ENCODE measurements at regions not wholly inside any gene's neighbourhood (a gene's known extent, or its start where the extent isn't known, plus 50 kb on each side); places are given as distances from the start of the nearest gene placed in this dataset.
"Not testable (repeated sequence)": the region's sequence is repeated elsewhere in the genome, so short reads cannot be mapped to it uniquely, and the experiment has no call there.

DNA sequence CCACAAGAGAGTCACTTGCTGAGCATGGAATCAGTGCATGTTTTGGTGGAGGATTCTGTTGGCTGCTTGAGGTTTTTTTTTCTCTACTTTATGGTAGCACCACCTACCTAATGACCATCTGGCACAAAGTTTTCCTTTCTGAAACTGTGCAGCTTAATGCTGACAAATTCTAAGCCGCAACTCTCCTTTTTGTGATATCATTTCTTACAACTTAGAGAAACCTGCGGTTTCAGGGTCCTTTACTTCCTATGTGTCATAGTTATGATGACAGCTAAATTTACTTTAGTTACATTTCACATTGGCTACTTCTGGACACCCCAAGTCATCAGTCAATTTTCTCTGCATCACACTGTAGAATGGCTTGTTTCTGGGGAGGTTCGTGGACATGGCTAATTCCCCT lies 115.4 kb upstream of the TMTC4 start:
- TF ChIP-seq, protein P1, sequence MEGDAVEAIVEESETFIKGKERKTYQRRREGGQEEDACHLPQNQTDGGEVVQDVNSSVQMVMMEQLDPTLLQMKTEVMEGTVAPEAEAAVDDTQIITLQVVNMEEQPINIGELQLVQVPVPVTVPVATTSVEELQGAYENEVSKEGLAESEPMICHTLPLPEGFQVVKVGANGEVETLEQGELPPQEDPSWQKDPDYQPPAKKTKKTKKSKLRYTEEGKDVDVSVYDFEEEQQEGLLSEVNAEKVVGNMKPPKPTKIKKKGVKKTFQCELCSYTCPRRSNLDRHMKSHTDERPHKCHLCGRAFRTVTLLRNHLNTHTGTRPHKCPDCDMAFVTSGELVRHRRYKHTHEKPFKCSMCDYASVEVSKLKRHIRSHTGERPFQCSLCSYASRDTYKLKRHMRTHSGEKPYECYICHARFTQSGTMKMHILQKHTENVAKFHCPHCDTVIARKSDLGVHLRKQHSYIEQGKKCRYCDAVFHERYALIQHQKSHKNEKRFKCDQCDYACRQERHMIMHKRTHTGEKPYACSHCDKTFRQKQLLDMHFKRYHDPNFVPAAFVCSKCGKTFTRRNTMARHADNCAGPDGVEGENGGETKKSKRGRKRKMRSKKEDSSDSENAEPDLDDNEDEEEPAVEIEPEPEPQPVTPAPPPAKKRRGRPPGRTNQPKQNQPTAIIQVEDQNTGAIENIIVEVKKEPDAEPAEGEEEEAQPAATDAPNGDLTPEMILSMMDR (IDR thresholded peaks at IDR 0.05; ENCODE audit: insufficient read depth, low read depth, low read length), result no peak
- Histone ChIP-seq H3K4me3 (ENCODE audit: low read depth, low read length) (no peak overlapping the region), H3K36me3 (ENCODE audit: control insufficient read depth, insufficient read depth, low read length) (no peaks in the 10 kb centered on the region), H3K27me3 (ENCODE audit: control insufficient read depth, insufficient read depth, low read length) (no peaks in the 10 kb centered on the region)
- ChIA-PET POLR2A (no interaction called here), CTCF (no interaction called here)
- DNase-seq (ENCODE audit: low read depth), result no peak

DNA sequence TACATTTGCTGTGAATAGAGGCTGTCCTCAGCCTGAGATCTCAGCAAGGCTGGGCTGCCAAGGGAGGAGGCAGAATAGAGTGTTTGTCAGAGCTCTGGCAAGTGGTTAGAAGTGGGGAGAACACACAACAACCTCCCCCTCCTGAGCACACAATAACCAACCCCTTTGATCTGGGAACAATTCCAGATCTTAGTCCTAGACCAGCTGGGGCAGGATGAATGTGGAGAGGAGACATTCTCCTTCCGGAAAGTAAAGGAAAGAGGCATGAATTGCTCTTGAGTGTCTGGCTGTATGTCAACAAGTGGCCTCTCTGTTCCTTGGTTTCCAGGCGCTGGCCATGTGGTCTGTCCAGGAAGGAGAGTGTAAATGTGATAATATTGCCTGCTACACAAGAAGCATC lies 114.9 kb upstream of the TMTC4 start:
- H3K4me3 ChIP-seq (ENCODE audit: low read depth, low read length), result no peak overlapping the region
- CTCF ChIA-PET, result no interaction called here
- TF ChIP-seq, protein P1 (IDR thresholded peaks at IDR 0.05; ENCODE audit: insufficient read depth, low read depth, low read length), result no peak
- POLR2A ChIA-PET, result no interaction called here
- H3K27me3 ChIP-seq (ENCODE audit: control insufficient read depth, insufficient read depth, low read length), result no peaks in the 10 kb centered on the region
- no peak for DNase-seq (ENCODE audit: low read depth)
- H3K36me3 ChIP-seq (ENCODE audit: control insufficient read depth, insufficient read depth, low read length), result no peaks in the 10 kb centered on the region

DNA sequence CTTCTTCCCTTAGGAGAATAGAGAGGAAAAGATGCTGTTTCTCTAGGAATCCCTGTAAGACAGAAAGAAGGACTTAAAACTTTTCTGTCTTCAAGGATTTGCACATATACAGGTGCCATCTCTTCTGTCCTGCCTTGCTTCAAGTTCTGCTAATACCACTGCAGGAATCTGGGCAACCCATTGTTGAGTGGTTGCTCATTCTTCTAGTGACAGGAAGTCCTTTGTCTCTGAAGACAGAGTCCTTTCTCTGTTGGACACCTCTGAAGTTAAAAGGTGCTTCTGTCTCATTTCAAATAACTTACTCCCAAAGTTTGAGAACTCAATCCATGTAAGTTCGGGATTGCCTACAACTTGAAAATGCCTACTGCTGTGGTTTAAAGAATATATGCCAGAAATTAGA lies 114.4 kb upstream of the TMTC4 start:
- ChIA-PET CTCF (no interaction called here), POLR2A (no interaction called here)
- DNase-seq (ENCODE audit: low read depth), result no peak
- no peaks in the 10 kb centered on the region for H3K36me3 ChIP-seq (ENCODE audit: control insufficient read depth, insufficient read depth, low read length)
- no peak overlapping the region for H3K4me3 ChIP-seq (ENCODE audit: low read depth, low read length)
- no peaks in the 10 kb centered on the region for H3K27me3 ChIP-seq (ENCODE audit: control insufficient read depth, insufficient read depth, low read length)
- TF ChIP-seq, protein P1 (IDR thresholded peaks at IDR 0.05; ENCODE audit: insufficient read depth, low read depth, low read length), result no peak

- TF ChIP-seq, protein P1 (IDR thresholded peaks at IDR 0.05; ENCODE audit: insufficient read depth, low read depth, low read length), result no peak
- Histone ChIP-seq H3K4me3 (ENCODE audit: low read depth, low read length) (no peak overlapping the region), H3K36me3 (ENCODE audit: control insufficient read depth, insufficient read depth, low read length) (no peaks in the 10 kb centered on the region), H3K27me3 (ENCODE audit: control insufficient read depth, insufficient read depth, low read length) (no peaks in the 10 kb centered on the region)
- no peak for DNase-seq (ENCODE audit: low read depth)
- POLR2A ChIA-PET, result no interaction called here
- CTCF ChIA-PET, result no interaction called here
Observed at GRCh38 chr13:100788540-100788939, 113.9 kb upstream of the TMTC4 start.

DNA sequence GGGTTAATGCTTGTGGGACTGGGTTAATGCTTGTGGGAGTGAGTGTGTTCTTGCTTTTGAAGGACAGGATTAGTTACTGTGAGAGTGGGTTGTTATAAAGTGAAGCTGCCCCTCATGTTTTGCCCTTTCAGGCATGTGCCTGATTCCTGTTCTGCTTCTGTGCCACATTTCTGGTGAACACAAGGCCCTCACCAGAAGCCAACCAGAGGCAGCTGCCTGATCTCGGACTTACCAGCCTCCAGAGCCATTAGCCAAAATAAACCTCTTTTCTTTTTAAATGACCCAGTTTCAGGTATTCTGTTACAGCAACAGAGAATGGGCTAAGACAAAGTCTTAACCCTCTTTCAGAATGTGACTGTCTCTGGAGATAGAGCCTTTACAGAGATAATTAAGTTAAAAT lies 113.3 kb upstream of the TMTC4 start:
- POLR2A ChIA-PET, result no interaction called here
- CTCF ChIA-PET, result no interaction called here
- TF ChIP-seq, protein P1 (IDR thresholded peaks at IDR 0.05; ENCODE audit: insufficient read depth, low read depth, low read length), result no peak
- H3K36me3 ChIP-seq (ENCODE audit: control insufficient read depth, insufficient read depth, low read length), result no peaks in the 10 kb centered on the region
- no peak for DNase-seq (ENCODE audit: low read depth)
- H3K4me3 ChIP-seq (ENCODE audit: low read depth, low read length), result no peak overlapping the region
- no peaks in the 10 kb centered on the region for H3K27me3 ChIP-seq (ENCODE audit: control insufficient read depth, insufficient read depth, low read length)

DNA sequence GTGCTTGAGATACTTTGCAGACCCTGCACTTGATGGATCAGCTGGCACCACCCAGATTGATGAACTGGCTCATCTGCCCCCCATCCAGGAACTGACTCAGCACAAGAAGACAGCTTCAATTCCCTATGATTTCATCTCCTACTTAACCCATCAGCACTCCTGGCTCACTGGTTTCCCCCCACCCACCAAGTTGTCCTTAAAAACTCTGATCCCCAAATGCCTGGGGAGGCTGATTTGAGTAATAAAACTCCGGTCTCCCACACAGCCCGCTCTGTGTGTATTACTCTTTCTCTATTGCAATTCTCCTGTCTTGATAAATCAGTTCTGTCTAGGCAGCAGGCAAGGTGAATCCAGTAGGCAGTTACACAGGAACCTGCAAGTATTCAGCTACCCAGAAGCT lies 102.1 kb upstream of the TMTC4 start:
- H3K4me3 ChIP-seq (ENCODE audit: low read depth, low read length); H3K36me3 ChIP-seq (ENCODE audit: control insufficient read depth, insufficient read depth, low read length); CTCF ChIA-PET; H3K27me3 ChIP-seq (ENCODE audit: control insufficient read depth, insufficient read depth, low read length); DNase-seq (ENCODE audit: low read depth); POLR2A ChIA-PET: not testable (repeated sequence)

Data from BJ (cell line).